Neural progenitor cell (in vitro differentiated cells): ENCODE measurements at regions not wholly inside any gene's neighbourhood (a gene's known extent, or its start where the extent isn't known, plus 50 kb on each side); places are given as distances from the start of the nearest gene placed in this dataset.

ENCODE experiments used
- DNase-seq: peaks from one replicate; pipeline ENCODE4 v3.0.0-alpha.2; 2016; ENCODE audit warnings: low spot score
- H2AFZ ChIP-seq: fragments of 200-600 bp; sonication (generic); replicated peaks from 2 replicates; pipeline ENCODE4 v1.6.1; 2016; ENCODE audit warnings: antibody characterized with exemption
- H3F3A ChIP-seq: fragments of 200-600 bp; sonication (generic); 2 replicates; pipeline ENCODE4 v1.6.1; 2016; ENCODE audit warnings: antibody characterized with exemption, low read depth
- H3K27ac ChIP-seq: fragments of 200-600 bp; sonication (generic); 2 replicates; pipeline ENCODE4 v1.5.1; 2016; ENCODE audit warnings: mild to moderate bottlenecking
- H3K27me3 ChIP-seq: fragments of 200-600 bp; sonication (generic); 2 replicates; pipeline ENCODE4 v1.6.1; 2016; ENCODE audit warnings: mild to moderate bottlenecking, moderate library complexity
- H3K36me3 ChIP-seq: fragments of 200-600 bp; sonication (generic); 2 replicates; pipeline ENCODE4 v1.5.1; 2016
- H3K4me1 ChIP-seq: fragments of 200-600 bp; sonication (generic); 2 replicates; pipeline ENCODE4 v1.6.1; 2016; ENCODE audit warnings: mixed run types
- H3K4me2 ChIP-seq: fragments of 200-600 bp; sonication (generic); 2 replicates; pipeline ENCODE4 v1.6.1; 2016
- H3K4me3 ChIP-seq: fragments of 200-600 bp; sonication (generic); 2 replicates; pipeline ENCODE4 v1.5.1; 2016
- H3K79me2 ChIP-seq: fragments of 200-600 bp; sonication (generic); 2 replicates; pipeline ENCODE4 v1.6.1; 2016; ENCODE audit warnings: low read depth
- H3K9ac ChIP-seq: fragments of 200-600 bp; sonication (generic); 2 replicates; pipeline ENCODE4 v1.6.1; 2016
- H3K9me3 ChIP-seq: fragments of 200-600 bp; sonication (generic); 2 replicates; pipeline ENCODE4 v1.5.1; 2016; ENCODE audit warnings: low read depth
- H4K20me1 ChIP-seq: fragments of 200-600 bp; sonication (generic); 2 replicates; pipeline ENCODE4 v1.6.1; 2016; ENCODE audit warnings: low read depth
- H3K27ac Mint-ChIP-seq: 3 replicates; pipeline ENCODE4 v1.8.0; 2021; ENCODE audit warnings: mixed read lengths
- H3K27me3 Mint-ChIP-seq: 2 replicates; pipeline ENCODE4 v1.8.0; 2022; ENCODE audit warnings: low read depth, mild to moderate bottlenecking, inconsistent platforms, moderate library complexity, mixed read lengths; ENCODE audit not compliant: insufficient read depth
- H3K36me3 Mint-ChIP-seq: 3 replicates; pipeline ENCODE4 v1.8.0; 2021; ENCODE audit warnings: mixed read lengths
- H3K4me1 Mint-ChIP-seq: 3 replicates; pipeline ENCODE4 v1.8.0; 2021; ENCODE audit warnings: mixed read lengths
- H3K4me3 Mint-ChIP-seq: 3 replicates; pipeline ENCODE4 v1.8.0; 2021; ENCODE audit warnings: mild to moderate bottlenecking, moderate library complexity, mixed read lengths
- H3K9me3 Mint-ChIP-seq: 3 replicates; pipeline ENCODE4 v1.8.0; 2020; ENCODE audit warnings: mixed read lengths
- CTCF ChIP-seq: fragments of 200-600 bp; sonication (generic); IDR thresholded peaks from 2 replicates; pipeline ENCODE4 v1.5.1; 2017; ENCODE audit warnings: antibody characterized with exemption, mild to moderate bottlenecking
- EZH2 ChIP-seq: fragments of 200-600 bp; sonication (generic); IDR thresholded peaks from 2 replicates; pipeline ENCODE4 v1.6.1; 2017; ENCODE audit warnings: antibody characterized with exemption, mild to moderate bottlenecking, moderate library complexity
- EZH2phosphoT487 ChIP-seq: fragments of 200-600 bp; sonication (generic); IDR thresholded peaks from 2 replicates; pipeline ENCODE4 v1.6.1; 2017; ENCODE audit warnings: antibody characterized with exemption

GRCh38 chr17:71022758-71023157 is 853.4 kb downstream of the KCNJ2 start:
- peaks cover 3% of the 10 kb centered on the region for H3K9me3 Mint-ChIP-seq
- H3K4me3 ChIP-seq, result no peak overlapping the region
- no peaks in the 10 kb centered on the region for H3K4me1 ChIP-seq
- no peaks in the 10 kb centered on the region for H3F3A ChIP-seq
- no peak overlapping the region for H3K4me2 ChIP-seq
- no peaks in the 10 kb centered on the region for H3K36me3 ChIP-seq
- no peaks in the 10 kb centered on the region for H4K20me1 ChIP-seq
- no peaks in the 10 kb centered on the region for H3K9me3 ChIP-seq
- no peak overlapping the region for H3K27ac Mint-ChIP-seq
- no peak for TF ChIP-seq EZH2phosphoT487
- no peak for TF ChIP-seq EZH2
- no peak for TF ChIP-seq CTCF
- no peak for DNase-seq
- H2AFZ ChIP-seq, result no peak overlapping the region
- no peak overlapping the region for H3K27ac ChIP-seq
- H3K4me1 Mint-ChIP-seq, result peaks cover 2% of the 10 kb centered on the region
- no peaks in the 10 kb centered on the region for H3K79me2 ChIP-seq
- peaks cover 8% of the 10 kb centered on the region for H3K27me3 ChIP-seq
- H3K36me3 Mint-ChIP-seq, result no peaks in the 10 kb centered on the region
- no peak overlapping the region for H3K4me3 Mint-ChIP-seq
- peaks cover 7% of the 10 kb centered on the region for H3K27me3 Mint-ChIP-seq
- H3K9ac ChIP-seq, result no peak overlapping the region

GRCh38 chr17:71023249-71024030 is 854.1 kb downstream of the KCNJ2 start:
- Histone ChIP-seq H3K4me1 (no peaks in the 10 kb centered on the region), H3K9ac (no peak overlapping the region), H3F3A (no peaks in the 10 kb centered on the region), H3K36me3 (no peaks in the 10 kb centered on the region), H3K9me3 (no peaks in the 10 kb centered on the region), H3K4me2 (no peak overlapping the region), H3K4me3 (no peak overlapping the region), H2AFZ (no peak overlapping the region), H3K27me3 (peaks cover 15% of the 10 kb centered on the region), H4K20me1 (no peaks in the 10 kb centered on the region), H3K79me2 (no peaks in the 10 kb centered on the region), H3K27ac (no peak overlapping the region)
- peak; percentile 22 for DNase-seq
- Mint-ChIP-seq H3K27ac (no peak overlapping the region), H3K36me3 (no peaks in the 10 kb centered on the region), H3K27me3 (peaks cover 7% of the 10 kb centered on the region), H3K4me3 (no peak overlapping the region), H3K9me3 (no peaks in the 10 kb centered on the region), H3K4me1 (peaks cover 2% of the 10 kb centered on the region)
- TF ChIP-seq EZH2 (no peak), EZH2phosphoT487 (no peak), CTCF (no peak)

GRCh38 chr17:71024172-71024571 is 854.8 kb downstream of the KCNJ2 start:
- Histone ChIP-seq H3K79me2 (no peaks in the 10 kb centered on the region), H3K27me3 (peaks cover 22% of the 10 kb centered on the region), H3K36me3 (no peaks in the 10 kb centered on the region), H3K27ac (no peak overlapping the region), H2AFZ (no peak overlapping the region), H3K9ac (no peak overlapping the region), H3K4me3 (no peak overlapping the region), H4K20me1 (no peaks in the 10 kb centered on the region), H3K4me2 (no peak overlapping the region), H3F3A (no peaks in the 10 kb centered on the region), H3K4me1 (no peaks in the 10 kb centered on the region), H3K9me3 (no peaks in the 10 kb centered on the region)
- H3K36me3 Mint-ChIP-seq, result no peaks in the 10 kb centered on the region
- no peak overlapping the region for H3K27ac Mint-ChIP-seq
- peaks cover 7% of the 10 kb centered on the region for H3K27me3 Mint-ChIP-seq
- TF ChIP-seq EZH2 (no peak), CTCF (no peak), EZH2phosphoT487 (no peak)
- peaks cover 2% of the 10 kb centered on the region for H3K4me1 Mint-ChIP-seq
- no peak overlapping the region for H3K4me3 Mint-ChIP-seq
- H3K9me3 Mint-ChIP-seq, result no peaks in the 10 kb centered on the region
- DNase-seq, result no peak
